ENCODE measurements at regions not wholly inside any gene's neighbourhood (a gene's known extent, or its start where the extent isn't known, plus 50 kb on each side); places are given as distances from the start of the nearest gene placed in this dataset.

DNA sequence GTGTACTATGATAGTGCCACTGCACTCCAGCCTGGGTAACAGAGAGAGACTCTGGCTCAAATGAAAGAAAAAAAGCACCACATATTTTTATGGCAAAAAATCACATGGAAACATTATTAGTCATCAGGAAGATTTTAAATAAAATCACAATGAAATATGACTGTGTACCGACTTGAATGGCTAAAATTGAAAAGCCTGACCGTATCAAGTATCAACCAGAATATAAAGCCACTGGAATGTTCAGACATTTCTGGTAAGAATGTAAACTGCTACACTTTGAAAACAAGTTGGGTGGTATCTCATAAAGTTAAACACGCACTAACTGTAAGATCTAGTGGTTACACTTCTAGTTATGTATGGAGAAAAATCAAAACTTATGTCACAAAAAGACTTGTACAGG, 306.7 kb upstream of the MBL2 start:
- no peaks in the 10 kb centered on the region for H3K36me3 Mint-ChIP-seq (ENCODE audit: low read depth)
- Histone ChIP-seq H3K36me3 (ENCODE audit: control insufficient read depth, insufficient read depth, low read length) (no peaks in the 10 kb centered on the region), H3K9ac (ENCODE audit: extremely low read depth, low read length, poor library complexity, severe bottlenecking) (no peak overlapping the region), H3K4me1 (ENCODE audit: control insufficient read depth, insufficient read depth, low read length) (no peaks in the 10 kb centered on the region), H3K27me3 (ENCODE audit: control insufficient read depth, insufficient read depth, low read length, poor library complexity, severe bottlenecking) (no peaks in the 10 kb centered on the region), H3K9me3 (ENCODE audit: control insufficient read depth, low read length) (no peaks in the 10 kb centered on the region), H3K4me3 (ENCODE audit: low read length) (no peak overlapping the region), H3K27ac (ENCODE audit: low read depth, low read length) (no peak overlapping the region)
- WGBS, 2 experiments (ENCODE audit: insufficient coverage in 1 of 2, insufficient read length in 1 of 2): 96 to 97% methylated on average over 2 to 3 of the region's 3 CpGs
- H3K9me3 Mint-ChIP-seq: peaks cover 2% of the 10 kb centered on the region
- no peaks in the 10 kb centered on the region for H3K27me3 Mint-ChIP-seq (ENCODE audit: insufficient read depth)
- H3K27ac Mint-ChIP-seq: no peak overlapping the region
- TF ChIP-seq, protein P1, sequence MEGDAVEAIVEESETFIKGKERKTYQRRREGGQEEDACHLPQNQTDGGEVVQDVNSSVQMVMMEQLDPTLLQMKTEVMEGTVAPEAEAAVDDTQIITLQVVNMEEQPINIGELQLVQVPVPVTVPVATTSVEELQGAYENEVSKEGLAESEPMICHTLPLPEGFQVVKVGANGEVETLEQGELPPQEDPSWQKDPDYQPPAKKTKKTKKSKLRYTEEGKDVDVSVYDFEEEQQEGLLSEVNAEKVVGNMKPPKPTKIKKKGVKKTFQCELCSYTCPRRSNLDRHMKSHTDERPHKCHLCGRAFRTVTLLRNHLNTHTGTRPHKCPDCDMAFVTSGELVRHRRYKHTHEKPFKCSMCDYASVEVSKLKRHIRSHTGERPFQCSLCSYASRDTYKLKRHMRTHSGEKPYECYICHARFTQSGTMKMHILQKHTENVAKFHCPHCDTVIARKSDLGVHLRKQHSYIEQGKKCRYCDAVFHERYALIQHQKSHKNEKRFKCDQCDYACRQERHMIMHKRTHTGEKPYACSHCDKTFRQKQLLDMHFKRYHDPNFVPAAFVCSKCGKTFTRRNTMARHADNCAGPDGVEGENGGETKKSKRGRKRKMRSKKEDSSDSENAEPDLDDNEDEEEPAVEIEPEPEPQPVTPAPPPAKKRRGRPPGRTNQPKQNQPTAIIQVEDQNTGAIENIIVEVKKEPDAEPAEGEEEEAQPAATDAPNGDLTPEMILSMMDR (conservative IDR thresholded peaks at IDR 0.05): no peak
- H3K4me3 Mint-ChIP-seq: no peak overlapping the region
- DNase-seq: no peak
- no peaks in the 10 kb centered on the region for H3K4me1 Mint-ChIP-seq

- no peak overlapping the region for H3K4me3 Mint-ChIP-seq
- no peaks in the 10 kb centered on the region for H3K27me3 Mint-ChIP-seq (ENCODE audit: insufficient read depth)
- WGBS, 2 experiments (ENCODE audit: insufficient coverage in 1 of 2, insufficient read length in 1 of 2): 83% methylated on average over 2 of the region's 2 CpGs; no CpG with 5 or more reads in 1 of the 2 experiments
- Histone ChIP-seq H3K27ac (ENCODE audit: low read depth, low read length) (no peak overlapping the region), H3K36me3 (ENCODE audit: control insufficient read depth, insufficient read depth, low read length) (no peaks in the 10 kb centered on the region), H3K4me1 (ENCODE audit: control insufficient read depth, insufficient read depth, low read length) (no peaks in the 10 kb centered on the region), H3K9ac (ENCODE audit: extremely low read depth, low read length, poor library complexity, severe bottlenecking) (no peak overlapping the region), H3K27me3 (ENCODE audit: control insufficient read depth, insufficient read depth, low read length, poor library complexity, severe bottlenecking) (no peaks in the 10 kb centered on the region), H3K4me3 (ENCODE audit: low read length) (no peak overlapping the region), H3K9me3 (ENCODE audit: control insufficient read depth, low read length) (no peaks in the 10 kb centered on the region)
- DNase-seq: no peak
- no peaks in the 10 kb centered on the region for H3K36me3 Mint-ChIP-seq (ENCODE audit: low read depth)
- TF ChIP-seq, protein P1 (conservative IDR thresholded peaks at IDR 0.05): no peak
- H3K27ac Mint-ChIP-seq: no peak overlapping the region
- peaks cover 2% of the 10 kb centered on the region for H3K9me3 Mint-ChIP-seq
- no peaks in the 10 kb centered on the region for H3K4me1 Mint-ChIP-seq
Measured at GRCh38 chr10:53076948-53077347, 304.4 kb upstream of the MBL2 start.

GRCh38 chr10:53075469-53075868, 302.9 kb upstream of the MBL2 start:
- Histone ChIP-seq H3K27me3 (ENCODE audit: control insufficient read depth, insufficient read depth, low read length, poor library complexity, severe bottlenecking) (no peaks in the 10 kb centered on the region), H3K27ac (ENCODE audit: low read depth, low read length) (no peak overlapping the region), H3K4me3 (ENCODE audit: low read length) (no peak overlapping the region), H3K9me3 (ENCODE audit: control insufficient read depth, low read length) (no peaks in the 10 kb centered on the region), H3K4me1 (ENCODE audit: control insufficient read depth, insufficient read depth, low read length) (no peaks in the 10 kb centered on the region), H3K9ac (ENCODE audit: extremely low read depth, low read length, poor library complexity, severe bottlenecking) (no peak overlapping the region), H3K36me3 (ENCODE audit: control insufficient read depth, insufficient read depth, low read length) (no peaks in the 10 kb centered on the region)
- WGBS, 2 experiments (ENCODE audit: insufficient coverage in 1 of 2, insufficient read length in 1 of 2): 87 to 89% methylated on average over 1 of the region's 1 CpG
- H3K36me3 Mint-ChIP-seq (ENCODE audit: low read depth): no peaks in the 10 kb centered on the region
- DNase-seq: no peak
- no peaks in the 10 kb centered on the region for H3K4me1 Mint-ChIP-seq
- H3K4me3 Mint-ChIP-seq: no peak overlapping the region
- H3K9me3 Mint-ChIP-seq: no peaks in the 10 kb centered on the region
- TF ChIP-seq, protein P1 (conservative IDR thresholded peaks at IDR 0.05): no peak
- no peak overlapping the region for H3K27ac Mint-ChIP-seq
- H3K27me3 Mint-ChIP-seq (ENCODE audit: insufficient read depth): no peaks in the 10 kb centered on the region

All from endodermal cell (in vitro differentiated cells).